DND-41 (cell line): ENCODE measurements at regions not wholly inside any gene's neighbourhood (a gene's known extent, or its start where the extent isn't known, plus 50 kb on each side); places are given as distances from the start of the nearest gene placed in this dataset.

Experiments used
- ATAC-seq: fragments of 200-7000 bp; cut with Tn5 transposase; 3 replicates; pipeline ENCODE4 v1.9.1; 2021; ENCODE audit warnings: low read depth; ENCODE audit not compliant: insufficient read depth
- DNase-seq: peaks from one replicate; pipeline ENCODE4 v3.0.0-alpha.2; 2020
- H2AFZ ChIP-seq: 2 replicates; pipeline ENCODE4 v1.6.0; 2012; ENCODE audit warnings: low read depth, low read length
- H3K27ac ChIP-seq: 2 replicates; pipeline ENCODE4 v1.5.1; 2012; ENCODE audit warnings: low read length, inconsistent platforms
- H3K27me3 ChIP-seq: fragments of 200-600 bp; sonication (generic); 2 replicates; pipeline ENCODE4 v1.6.0; 2012; ENCODE audit warnings: low read length, mild to moderate bottlenecking, inconsistent platforms; ENCODE audit not compliant: insufficient read depth, poor library complexity
- H3K36me3 ChIP-seq: 2 replicates; pipeline ENCODE4 v1.5.1; 2012; ENCODE audit warnings: low read length, inconsistent platforms; ENCODE audit not compliant: insufficient read depth
- H3K4me1 ChIP-seq: 2 replicates; pipeline ENCODE4 v1.5.1; 2012; ENCODE audit warnings: mild to moderate bottlenecking, low read length; ENCODE audit not compliant: insufficient read depth
- H3K4me2 ChIP-seq: 2 replicates; pipeline ENCODE4 v1.6.0; 2012; ENCODE audit warnings: mild to moderate bottlenecking, moderate library complexity, low read length, inconsistent platforms; ENCODE audit not compliant: insufficient read depth
- H3K4me3 ChIP-seq, 2 experiments: fragments of 200-600 bp in 1 of 2; shearing (Covaris generic) in 1 of 2; 2 replicates each; pipeline ENCODE4 v1.5.1; 2012 to 2016; ENCODE audit warnings: inconsistent platforms in 2 of 2, low read length in 2 of 2, mild to moderate bottlenecking in 2 of 2, low read depth in 1 of 2, moderate library complexity in 1 of 2
- H3K79me2 ChIP-seq: 2 replicates; pipeline ENCODE4 v1.6.0; 2012; ENCODE audit warnings: low read length, inconsistent platforms; ENCODE audit not compliant: insufficient read depth
- H3K9ac ChIP-seq: 2 replicates; pipeline ENCODE4 v1.6.0; 2012; ENCODE audit warnings: low read depth, mild to moderate bottlenecking, inconsistent platforms, low read length, moderate library complexity
- H3K9me3 ChIP-seq: 2 replicates; pipeline ENCODE4 v1.5.1; 2012; ENCODE audit warnings: low read length, moderate library complexity, mild to moderate bottlenecking, inconsistent platforms; ENCODE audit not compliant: insufficient read depth, severe bottlenecking
- H4K20me1 ChIP-seq: 2 replicates; pipeline ENCODE4 v1.6.0; 2012; ENCODE audit warnings: low read length; ENCODE audit not compliant: insufficient read depth
- CTCF ChIP-seq: IDR thresholded peaks from 2 replicates; pipeline ENCODE4 v1.5.1; 2012; ENCODE audit warnings: borderline replicate concordance, low read length, moderate library complexity, mild to moderate bottlenecking; ENCODE audit not compliant: poor library complexity, severe bottlenecking; ENCODE audit errors: extremely low read depth
- EZH2 ChIP-seq: IDR thresholded peaks from 3 replicates; pipeline ENCODE4 v1.6.1; 2012; ENCODE audit warnings: borderline replicate concordance, low read depth, mild to moderate bottlenecking, moderate library complexity, low read length, inconsistent platforms; ENCODE audit not compliant: severe bottlenecking

GRCh38 chr14:49058511-49058910 lies 527.7 kb downstream of the RPS29 start:
- H3K4me3 ChIP-seq = no peak overlapping the region
- H3K79me2 ChIP-seq = no peaks in the 10 kb centered on the region
- no peaks in the 10 kb centered on the region for H3K9me3 ChIP-seq
- H4K20me1 ChIP-seq = no peaks in the 10 kb centered on the region
- no peak overlapping the region for H3K27ac ChIP-seq
- no peaks in the 10 kb centered on the region for H3K4me1 ChIP-seq
- H3K36me3 ChIP-seq = no peaks in the 10 kb centered on the region
- ATAC-seq (no peak), DNase-seq (no peak)
- no peak overlapping the region for H3K9ac ChIP-seq
- no peak for TF ChIP-seq CTCF
- no peak for TF ChIP-seq EZH2
- H2AFZ ChIP-seq = no peak overlapping the region
- no peak overlapping the region for H3K4me2 ChIP-seq
- H3K27me3 ChIP-seq = no peaks in the 10 kb centered on the region

GRCh38 chr14:49057838-49058510 lies 528.2 kb downstream of the RPS29 start:
- Histone ChIP-seq H3K4me2 (no peak overlapping the region), H3K27me3 (no peaks in the 10 kb centered on the region), H3K9ac (no peak overlapping the region), H4K20me1 (no peaks in the 10 kb centered on the region), H3K9me3 (no peaks in the 10 kb centered on the region), H3K4me1 (no peaks in the 10 kb centered on the region), H2AFZ (no peak overlapping the region), H3K79me2 (no peaks in the 10 kb centered on the region), H3K36me3 (no peaks in the 10 kb centered on the region), H3K4me3 (no peak overlapping the region), H3K27ac (no peak overlapping the region)
- DNase-seq (no peak), ATAC-seq (no peak)
- TF ChIP-seq EZH2 = no peak
- no peak for TF ChIP-seq CTCF

GRCh38 chr14:49056021-49056420 lies 530.2 kb downstream of the RPS29 start:
- Histone ChIP-seq H3K9me3 (no peaks in the 10 kb centered on the region), H3K27ac (no peak overlapping the region), H2AFZ (no peak overlapping the region), H3K4me2 (no peak overlapping the region), H3K36me3 (no peaks in the 10 kb centered on the region), H3K9ac (no peak overlapping the region), H3K27me3 (no peaks in the 10 kb centered on the region), H3K79me2 (no peaks in the 10 kb centered on the region), H3K4me1 (no peaks in the 10 kb centered on the region), H3K4me3 (no peak overlapping the region), H4K20me1 (no peaks in the 10 kb centered on the region)
- ATAC-seq = no peak
- DNase-seq = no peak
- no peak for TF ChIP-seq CTCF
- no peak for TF ChIP-seq EZH2
